Ectodermal cell (in vitro differentiated cells): ENCODE measurements at regions not wholly inside any gene's neighbourhood (a gene's known extent, or its start where the extent isn't known, plus 50 kb on each side); places are given as distances from the start of the nearest gene placed in this dataset.

Source experiments
- H3K27ac ChIP-seq: 2 replicates; pipeline ENCODE4 v1.7.0; 2013; ENCODE audit warnings: mild to moderate bottlenecking, low read depth, low read length; ENCODE audit not compliant: insufficient read depth, poor library complexity, severe bottlenecking
- H3K27me3 ChIP-seq: 2 replicates; pipeline ENCODE4 v1.7.0; 2013; ENCODE audit warnings: mild to moderate bottlenecking, low read length; ENCODE audit not compliant: insufficient read depth, control insufficient read depth, poor library complexity, severe bottlenecking
- H3K36me3 ChIP-seq: one replicate; pipeline ENCODE4 v1.7.0; 2013; ENCODE audit warnings: low read length; ENCODE audit not compliant: control insufficient read depth, insufficient read depth
- H3K4me1 ChIP-seq: one replicate; pipeline ENCODE4 v1.7.0; 2013; ENCODE audit warnings: low read length; ENCODE audit not compliant: control insufficient read depth, insufficient read depth
- H3K4me3 ChIP-seq: 2 replicates; pipeline ENCODE4 v1.7.0; 2013; ENCODE audit warnings: low read depth, low read length, control low read depth; ENCODE audit not compliant: insufficient read depth
- H3K9me3 ChIP-seq: 2 replicates; pipeline ENCODE4 v1.7.0; 2013; ENCODE audit warnings: mild to moderate bottlenecking, low read length, moderate library complexity; ENCODE audit not compliant: control insufficient read depth
- WGBS, 2 experiments: methylation state at CpG; one replicate each; pipeline ENCODE4 v1.1.7; 2013; ENCODE audit warnings: missing lambda C conversion rate in 2 of 2; 5-methylcytosine and 5-hydroxymethylcytosine counted together

- WGBS, 2 experiments = 59 to 60% methylated on average over 3 of the region's 3 CpGs
- H3K27ac ChIP-seq = no peak overlapping the region
- no peak overlapping the region for H3K4me3 ChIP-seq
- H3K4me1 ChIP-seq = peaks cover 3% of the 10 kb centered on the region
- peaks cover 4% of the 10 kb centered on the region for H3K9me3 ChIP-seq
- H3K36me3 ChIP-seq = no peaks in the 10 kb centered on the region
- no peaks in the 10 kb centered on the region for H3K27me3 ChIP-seq
These were observed 146.6 kb downstream of the WDR11 start for GRCh38 chr10:120997756-120998155.

- WGBS, 2 experiments = 88 to 90% methylated on average over 5 of the region's 5 CpGs
- Histone ChIP-seq H3K36me3 (no peaks in the 10 kb centered on the region), H3K4me3 (no peak overlapping the region), H3K9me3 (peaks cover 4% of the 10 kb centered on the region), H3K4me1 (peaks cover 3% of the 10 kb centered on the region), H3K27ac (no peak overlapping the region), H3K27me3 (no peaks in the 10 kb centered on the region)
These were observed 147.1 kb downstream of the WDR11 start for GRCh38 chr10:120998251-120998650.

- WGBS, 2 experiments = 93 to 95% methylated on average over 6 of the region's 6 CpGs
- H3K4me1 ChIP-seq = peaks cover 3% of the 10 kb centered on the region
- H3K4me3 ChIP-seq = no peak overlapping the region
- peaks cover 4% of the 10 kb centered on the region for H3K9me3 ChIP-seq
- H3K27ac ChIP-seq = no peak overlapping the region
- no peaks in the 10 kb centered on the region for H3K27me3 ChIP-seq
- H3K36me3 ChIP-seq = no peaks in the 10 kb centered on the region
These were observed 147.7 kb downstream of the WDR11 start for GRCh38 chr10:120998782-120999285.

GRCh38 chr10:120999868-121000267, 148.7 kb downstream of the WDR11 start:
- Histone ChIP-seq H3K9me3 (no peaks in the 10 kb centered on the region), H3K4me1 (peaks cover 3% of the 10 kb centered on the region), H3K4me3 (no peak overlapping the region), H3K36me3 (no peaks in the 10 kb centered on the region), H3K27ac (no peak overlapping the region), H3K27me3 (no peaks in the 10 kb centered on the region)
- WGBS, 2 experiments = 79 to 80% methylated on average over 6 of the region's 6 CpGs

GRCh38 chr10:121002586-121003205, 151.5 kb downstream of the WDR11 start:
- H3K4me3 ChIP-seq = no peak overlapping the region
- peaks cover 3% of the 10 kb centered on the region for H3K9me3 ChIP-seq
- peaks cover 6% of the 10 kb centered on the region for H3K36me3 ChIP-seq
- peaks cover 3% of the 10 kb centered on the region for H3K4me1 ChIP-seq
- no peak overlapping the region for H3K27ac ChIP-seq
- 92% methylated on average over 6 of the region's 6 CpGs for WGBS, 2 experiments
- H3K27me3 ChIP-seq = no peaks in the 10 kb centered on the region

GRCh38 chr10:121005948-121006587, 154.9 kb downstream of the WDR11 start:
- H3K9me3 ChIP-seq = peaks cover 3% of the 10 kb centered on the region
- WGBS, 2 experiments = 67 to 76% methylated on average over 3 to 5 of the region's 5 CpGs
- no peaks in the 10 kb centered on the region for H3K27me3 ChIP-seq
- peaks cover 6% of the 10 kb centered on the region for H3K36me3 ChIP-seq
- peaks cover 2% of the 10 kb centered on the region for H3K4me1 ChIP-seq
- no peak overlapping the region for H3K4me3 ChIP-seq
- H3K27ac ChIP-seq = no peak overlapping the region

GRCh38 chr10:121007264-121007663, 156.1 kb downstream of the WDR11 start:
- Histone ChIP-seq H3K27me3 (no peaks in the 10 kb centered on the region), H3K4me3 (no peak overlapping the region), H3K36me3 (peaks cover 6% of the 10 kb centered on the region), H3K27ac (no peak overlapping the region), H3K4me1 (no peaks in the 10 kb centered on the region), H3K9me3 (peaks cover 3% of the 10 kb centered on the region)
- WGBS, 2 experiments = 94 to 95% methylated on average over 2 of the region's 2 CpGs

- no peaks in the 10 kb centered on the region for H3K9me3 ChIP-seq
- H3K4me1 ChIP-seq = no peaks in the 10 kb centered on the region
- no peaks in the 10 kb centered on the region for H3K36me3 ChIP-seq
- no peak overlapping the region for H3K4me3 ChIP-seq
- no peak overlapping the region for H3K27ac ChIP-seq
- 96% methylated on average over 2 of the region's 3 CpGs; no CpG with 5 or more reads in 1 of the 2 experiments for WGBS, 2 experiments
- no peaks in the 10 kb centered on the region for H3K27me3 ChIP-seq
These were observed 164.8 kb downstream of the WDR11 start for GRCh38 chr10:121015916-121016315.

GRCh38 chr10:121024905-121025584, 173.9 kb downstream of the WDR11 start:
- 80 to 85% methylated on average over 8 of the region's 8 CpGs for WGBS, 2 experiments
- Histone ChIP-seq H3K36me3 (no peaks in the 10 kb centered on the region), H3K27me3 (no peaks in the 10 kb centered on the region), H3K27ac (no peak overlapping the region), H3K4me3 (no peak overlapping the region), H3K9me3 (no peaks in the 10 kb centered on the region), H3K4me1 (no peaks in the 10 kb centered on the region)

GRCh38 chr10:121025731-121026130, 174.6 kb downstream of the WDR11 start:
- no peak overlapping the region for H3K4me3 ChIP-seq
- H3K27ac ChIP-seq = no peak overlapping the region
- H3K9me3 ChIP-seq = no peaks in the 10 kb centered on the region
- H3K36me3 ChIP-seq = no peaks in the 10 kb centered on the region
- 92 to 97% methylated on average over 3 of the region's 3 CpGs for WGBS, 2 experiments
- no peaks in the 10 kb centered on the region for H3K27me3 ChIP-seq
- H3K4me1 ChIP-seq = no peaks in the 10 kb centered on the region
